H1 (cell line): ENCODE measurements at regions not wholly inside any gene's neighbourhood (a gene's known extent, or its start where the extent isn't known, plus 50 kb on each side); places are given as distances from the start of the nearest gene placed in this dataset.

Source experiments
- CTCF ChIA-PET: fragments of 300-600 bp; sonication (Branson Sonifier 250); formaldehyde crosslinking; loops from one replicate; lab custom pipeline; 2021; ENCODE audit not compliant: partially characterized antibody; lab: Charles Lee
- POLR2A ChIA-PET: fragments of 300-600 bp; sonication (Branson Sonifier 250); formaldehyde crosslinking; loops from one replicate; lab custom pipeline; 2021; ENCODE audit warnings: inconsistent platforms; ENCODE audit not compliant: partially characterized antibody; lab: Charles Lee
- DNase-seq, 2 experiments: peaks; one replicate each; pipeline versions ENCODE4 v3.0.0 to v3.0.0-alpha.2; 2010 to 2022; ENCODE audit warnings: low spot score in 2 of 2, low read depth in 1 of 2, mixed read lengths in 1 of 2
- FAIRE-seq: peaks from 2 replicates; lab custom pipeline; 2011; peaks lifted over from hg19 to GRCh38; lab: Jason Lieb, UNC
- H2AFZ ChIP-seq: 2 replicates; pipeline ENCODE4 v1.8.1; 2012; ENCODE audit warnings: low read length, inconsistent platforms
- H2AK5ac ChIP-seq: 2 replicates; pipeline ENCODE4 v1.6.1; 2013; ENCODE audit warnings: low read depth, low read length
- H2BK120ac ChIP-seq: replicated peaks from 2 replicates; pipeline ENCODE3; 2013; ENCODE audit warnings: low read depth, low read length, inconsistent platforms
- H2BK12ac ChIP-seq: 2 replicates; pipeline ENCODE4 v1.6.1; 2013; ENCODE audit warnings: low read depth, low read length
- H2BK15ac ChIP-seq: 2 replicates; pipeline ENCODE4 v1.6.1; 2013; ENCODE audit warnings: low read length
- H2BK20ac ChIP-seq: 2 replicates; pipeline ENCODE4 v1.6.1; 2013; ENCODE audit warnings: low read length
- H2BK5ac ChIP-seq: 2 replicates; pipeline ENCODE4 v1.6.1; 2013; ENCODE audit warnings: low read depth, low read length
- H3K14ac ChIP-seq: 2 replicates; pipeline ENCODE4 v1.6.1; 2013; ENCODE audit warnings: inconsistent platforms; ENCODE audit not compliant: insufficient read length
- H3K18ac ChIP-seq: 2 replicates; pipeline ENCODE4 v1.6.1; 2013; ENCODE audit warnings: low read length; ENCODE audit errors: extremely low read depth
- H3K23ac ChIP-seq: 2 replicates; pipeline ENCODE4 v1.6.1; 2013; ENCODE audit warnings: inconsistent platforms; ENCODE audit not compliant: insufficient read length
- H3K23me2 ChIP-seq: 2 replicates; pipeline ENCODE4 v1.6.1; 2013; ENCODE audit warnings: low read depth, low read length
- H3K27ac ChIP-seq: 2 replicates; pipeline ENCODE4 v1.6.1; 2011; ENCODE audit warnings: low read depth, low read length, inconsistent platforms
- H3K27me3 ChIP-seq, 4 experiments: replicated peaks in 1 of 4; 1 replicate in 1 of 4; 2 replicates in 3 of 4; pipeline versions ENCODE4 v1.6.1 to v1.8.1; 2011 to 2013; ENCODE audit warnings: low read length in 3 of 4, mild to moderate bottlenecking in 3 of 4, inconsistent platforms in 2 of 4, mixed read lengths in 2 of 4, moderate library complexity in 1 of 4; ENCODE audit not compliant: control insufficient read depth in 3 of 4, insufficient read depth in 3 of 4; ENCODE audit errors: extremely low read depth in 1 of 4
- H3K36me3 ChIP-seq, 4 experiments: 2 replicates each; pipeline versions ENCODE4 v1.6.1 to v1.8.1; 2011 to 2013; ENCODE audit warnings: mild to moderate bottlenecking in 4 of 4, low read length in 3 of 4, moderate library complexity in 2 of 4, control low read depth in 1 of 4, inconsistent platforms in 1 of 4; ENCODE audit not compliant: insufficient read depth in 4 of 4, control insufficient read depth in 2 of 4
- H3K4ac ChIP-seq: replicated peaks from 2 replicates; pipeline ENCODE3; 2013; ENCODE audit warnings: low read length, low read depth, mixed read lengths, inconsistent platforms; ENCODE audit not compliant: insufficient read length
- H3K4me1 ChIP-seq, 4 experiments: replicated peaks in 1 of 4; 1 replicate in 1 of 4; 2 replicates in 3 of 4; pipeline versions ENCODE4 v1.6.1 to v1.8.1; 2011 to 2013; ENCODE audit warnings: low read length in 3 of 4, inconsistent platforms in 2 of 4, mixed read lengths in 1 of 4; ENCODE audit not compliant: insufficient read depth in 4 of 4, control insufficient read depth in 3 of 4
- H3K4me2 ChIP-seq, 2 experiments: 2 replicates each; pipeline versions ENCODE4 v1.6.1 to v1.8.1; 2011 to 2013; ENCODE audit warnings: low read depth in 2 of 2, low read length in 2 of 2, control low read depth in 1 of 2, inconsistent platforms in 1 of 2, mild to moderate bottlenecking in 1 of 2; ENCODE audit not compliant: insufficient read depth in 1 of 2
- H3K4me3 ChIP-seq, 4 experiments: fragments of 200-600, 300-600 bp in 1 of 4; sonication (generic), shearing (Covaris generic), sonication (Bioruptor Twin) in 1 of 4; 2 replicates each; pipeline versions ENCODE4 v1.5.1 to v1.8.1; 2011 to 2016; ENCODE audit warnings: low read length in 4 of 4, low read depth in 3 of 4, control low read depth in 2 of 4, inconsistent platforms in 2 of 4, mild to moderate bottlenecking in 2 of 4, mixed read lengths in 1 of 4, moderate library complexity in 1 of 4; ENCODE audit not compliant: insufficient read depth in 2 of 4; ENCODE audit errors: extremely low read depth in 1 of 4
- H3K56ac ChIP-seq: replicated peaks from 2 replicates; pipeline ENCODE3; 2013; ENCODE audit warnings: low read depth, mild to moderate bottlenecking, mixed read lengths, low read length, inconsistent platforms; ENCODE audit not compliant: insufficient read length
- H3K79me1 ChIP-seq: 2 replicates; pipeline ENCODE4 v1.6.1; 2013; ENCODE audit warnings: low read depth, low read length, control low read depth
- H3K79me2 ChIP-seq, 2 experiments: 2 replicates each; pipeline versions ENCODE4 v1.6.1 to v1.8.1; 2012 to 2013; ENCODE audit warnings: low read length in 2 of 2, mild to moderate bottlenecking in 2 of 2, inconsistent platforms in 1 of 2; ENCODE audit not compliant: insufficient read depth in 2 of 2, control insufficient read depth in 1 of 2
- H3K9ac ChIP-seq, 4 experiments: replicated peaks in 1 of 4; 1 replicate in 1 of 4; 2 replicates in 3 of 4; pipeline versions ENCODE4 v1.6.1 to v1.8.1; 2011 to 2013; ENCODE audit warnings: low read depth in 3 of 4, low read length in 3 of 4, control low read depth in 2 of 4, mild to moderate bottlenecking in 2 of 4, moderate library complexity in 2 of 4, inconsistent platforms in 1 of 4; ENCODE audit errors: extremely low read depth in 1 of 4
- H3K9me3 ChIP-seq, 2 experiments: 2 replicates each; pipeline versions ENCODE4 v1.6.1 to v1.8.1; 2012 to 2013; ENCODE audit warnings: mild to moderate bottlenecking in 2 of 2, moderate library complexity in 2 of 2, control low read depth in 1 of 2, inconsistent platforms in 1 of 2, low read depth in 1 of 2, low read length in 1 of 2, mixed read lengths in 1 of 2; ENCODE audit not compliant: insufficient read depth in 2 of 2
- H4K20me1 ChIP-seq, 2 experiments: replicated peaks in 1 of 2; 2 replicates each; pipeline versions ENCODE3 to v1.8.1; 2011 to 2013; ENCODE audit warnings: inconsistent platforms in 2 of 2, low read length in 2 of 2, mild to moderate bottlenecking in 1 of 2; ENCODE audit not compliant: insufficient read depth in 2 of 2, control insufficient read depth in 1 of 2
- H4K5ac ChIP-seq: 2 replicates; pipeline ENCODE4 v1.6.1; 2013; ENCODE audit warnings: low read length, low read depth, mixed read lengths, inconsistent platforms; ENCODE audit not compliant: insufficient read length
- H4K8ac ChIP-seq: 2 replicates; pipeline ENCODE4 v1.8.0; 2013; ENCODE audit warnings: mild to moderate bottlenecking, moderate library complexity, low read length, inconsistent platforms; ENCODE audit not compliant: insufficient read depth; ENCODE audit errors: extremely low read depth
- H4K91ac ChIP-seq: replicated peaks from 2 replicates; pipeline ENCODE3; 2013; ENCODE audit warnings: low read length, mixed read lengths, inconsistent platforms; ENCODE audit not compliant: insufficient read length
- ATF3 ChIP-seq: IDR thresholded peaks from 2 replicates; pipeline ENCODE4 v1.6.1; 2011; ENCODE audit warnings: low read depth, mild to moderate bottlenecking, low read length; ENCODE audit not compliant: insufficient read depth
- CBX8 ChIP-seq: fragments of 300-800, 300-1000 bp; sonication (generic); IDR thresholded peaks from 2 replicates; pipeline ENCODE4 v1.7.1; 2016; ENCODE audit warnings: low read depth, low read length, borderline replicate concordance
- CTBP2 ChIP-seq: IDR thresholded peaks from 2 replicates; pipeline ENCODE4 v1.7.0; 2011; ENCODE audit warnings: borderline replicate concordance, mild to moderate bottlenecking, moderate library complexity, mixed read lengths, low read length; ENCODE audit not compliant: insufficient read depth, insufficient read length
- FOSL1 ChIP-seq: IDR thresholded peaks from 2 replicates; pipeline ENCODE4 v1.6.1; 2011; ENCODE audit warnings: mild to moderate bottlenecking, low read depth, low read length, moderate library complexity; ENCODE audit not compliant: insufficient read depth
- KDM4A ChIP-seq: IDR thresholded peaks from one replicate; pipeline ENCODE4 v1.7.1; 2012; ENCODE audit warnings: low read depth, mild to moderate bottlenecking, moderate library complexity, low read length, inconsistent platforms; ENCODE audit not compliant: severe bottlenecking
- KDM5A ChIP-seq: fragments of 200-600 bp; IDR thresholded peaks from 2 replicates; pipeline ENCODE4 v1.7.1; 2012; ENCODE audit warnings: mild to moderate bottlenecking, low read length, inconsistent platforms, mixed read lengths
- SAP30 ChIP-seq: fragments of 300-600 bp; sonication (generic); IDR thresholded peaks from 2 replicates; pipeline ENCODE4 v1.7.1; 2012; ENCODE audit warnings: low read length, moderate library complexity, mild to moderate bottlenecking, inconsistent platforms; ENCODE audit not compliant: insufficient read depth, insufficient replicate concordance
- SIN3A ChIP-seq, 2 experiments: IDR thresholded peaks in 1 of 2; conservative IDR thresholded peaks in 1 of 2; 2 replicates each; pipeline ENCODE4 v1.6.1; 2011 to 2012; ENCODE audit warnings: low read length in 2 of 2, improper control_type of control experiment in 1 of 2, low read depth in 1 of 2, mild to moderate bottlenecking in 1 of 2
- SP1 ChIP-seq: IDR thresholded peaks from 2 replicates; pipeline ENCODE4 v1.6.1; 2011; ENCODE audit warnings: low read depth, low read length
- SP4 ChIP-seq: IDR thresholded peaks from 2 replicates; pipeline ENCODE4 v1.6.1; 2012; ENCODE audit warnings: low read length, inconsistent platforms
- SUZ12 ChIP-seq: fragments of 200-600 bp; sonication (generic); IDR thresholded peaks from 2 replicates; pipeline ENCODE4 v1.6.1; 2012; ENCODE audit warnings: mild to moderate bottlenecking, inconsistent platforms, low read length, moderate library complexity, mixed read lengths
- TAF1 ChIP-seq: IDR thresholded peaks from 2 replicates; pipeline ENCODE4 v1.6.1; 2011; ENCODE audit warnings: mild to moderate bottlenecking, low read depth, low read length
- WGBS, 2 experiments: shearing (Covaris generic) in 1 of 2; methylation state at CpG; one replicate each; pipeline versions ENCODE4 v1.1.6 to v1.1.7; 2013 to 2015; ENCODE audit warnings: low lambda C conversion rate in 2 of 2, mixed read lengths in 2 of 2, inconsistent platforms in 1 of 2, low coverage in 1 of 2, missing lambda C conversion rate in 1 of 2; ENCODE audit not compliant: insufficient replicate concordance in 2 of 2, insufficient coverage in 1 of 2, insufficient read length in 1 of 2; ENCODE audit errors: extremely low coverage in 1 of 2, missing lambda C conversion rate in 1 of 2; 5-methylcytosine and 5-hydroxymethylcytosine counted together
- TF ChIP-seq, protein P1 (sequence below): IDR thresholded peaks from 2 replicates; pipeline ENCODE4 v1.6.1; 2012; ENCODE audit warnings: inconsistent platforms

DNA sequence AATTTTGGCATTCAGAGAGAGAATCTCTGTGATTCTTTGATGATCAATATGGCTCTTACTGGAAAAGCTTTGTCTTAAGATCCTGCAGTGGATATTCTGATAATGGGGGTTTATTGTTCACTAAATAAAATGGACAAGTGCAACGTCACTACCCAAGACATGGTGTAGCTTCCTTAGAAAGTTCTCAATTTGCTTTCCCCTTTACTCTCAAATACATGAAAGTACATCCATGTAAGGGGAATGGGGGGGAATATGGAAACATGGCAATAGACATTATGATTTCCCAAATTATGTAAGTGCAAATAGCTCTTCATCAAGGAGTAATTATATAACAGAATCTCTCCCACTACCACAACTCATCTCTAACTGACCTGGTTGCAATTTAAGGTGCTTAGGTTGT lies 126.3 kb upstream of the DPYD start:
- 69% methylated on average over 1 of the region's 1 CpG; no CpG with 5 or more reads in 1 of the 2 experiments for WGBS, 2 experiments
- POLR2A ChIA-PET: no interaction called here
- Histone ChIP-seq H2AK5ac (no peak overlapping the region), H3K9ac (no peak overlapping the region), H4K5ac (no peak overlapping the region), H3K9me3 (no peaks in the 10 kb centered on the region), H2BK12ac (no peak overlapping the region), H3K4me2 (no peak overlapping the region), H3K79me1 (no peaks in the 10 kb centered on the region), H3K79me2 (no peaks in the 10 kb centered on the region), H2BK20ac (no peak overlapping the region), H2AFZ (no peak overlapping the region), H3K56ac (no peak overlapping the region), H2BK15ac (no peak overlapping the region), H4K8ac (no peak overlapping the region), H3K4ac (no peak overlapping the region), H4K20me1 (peaks cover 3 to 5% of the 10 kb centered on the region in 2 experiments), H3K18ac (no peak overlapping the region), H3K27ac (no peak overlapping the region), H4K91ac (no peak overlapping the region), H3K4me3 (no peak overlapping the region), H2BK120ac (no peak overlapping the region), H3K4me1 (peaks cover 2 to 13% (median 6%) of the 10 kb centered on the region in 4 experiments), H3K23ac (no peak overlapping the region), H3K23me2 (peaks cover 9% of the 10 kb centered on the region), H3K14ac (no peak overlapping the region), H3K36me3 (no peaks in the 10 kb centered on the region), H2BK5ac (no peak overlapping the region), H3K27me3 (peaks cover 34 to 74% (median 62%) of the 10 kb centered on the region in 4 experiments)
- FAIRE-seq (no peak), DNase-seq (no peak)
- CTCF ChIA-PET: interaction anchor here (0.7 to 2.5 kb wide), 2 partner anchors 55 to 421 kb away, joined by 3 to 9 read pairs; no protein-coding TSS in a partner anchor
- TF ChIP-seq, protein P1, sequence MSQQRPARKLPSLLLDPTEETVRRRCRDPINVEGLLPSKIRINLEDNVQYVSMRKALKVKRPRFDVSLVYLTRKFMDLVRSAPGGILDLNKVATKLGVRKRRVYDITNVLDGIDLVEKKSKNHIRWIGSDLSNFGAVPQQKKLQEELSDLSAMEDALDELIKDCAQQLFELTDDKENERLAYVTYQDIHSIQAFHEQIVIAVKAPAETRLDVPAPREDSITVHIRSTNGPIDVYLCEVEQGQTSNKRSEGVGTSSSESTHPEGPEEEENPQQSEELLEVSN: no peak
- TF ChIP-seq FOSL1 (no peak), SIN3A (conservative IDR thresholded peaks at IDR 0.05 in 1 of 2, IDR thresholded peaks at IDR 0.05 in 1 of 2; ENCODE audit: low read depth in 1 of 2, low read length in 2 of 2) (no peak), SP4 (no peak), CBX8 (no peak), SAP30 (no peak), CTBP2 (no peak), KDM4A (no peak), SUZ12 (no peak), ATF3 (no peak), TAF1 (no peak), SP1 (no peak), KDM5A (no peak)
